Endothelial cell of umbilical vein (primary cell): ENCODE measurements at regions not wholly inside any gene's neighbourhood (a gene's known extent, or its start where the extent isn't known, plus 50 kb on each side); places are given as distances from the start of the nearest gene placed in this dataset.

Experiments used
- BruUV-seq: library from RNA; stranded (reverse); fragments of 400-500 nt; replicated peaks from 2 replicates; lab custom pipeline; 2021; lab: Mats Ljungman, UMichigan
- CTCF ChIA-PET: fragments of 300-600, 350-600 bp; sonication (Branson Sonifier 250); formaldehyde crosslinking; loops from one replicate; lab custom pipeline; 2021; ENCODE audit warnings: antibody characterized with exemption, inconsistent platforms; lab: Charles Lee
- POLR2A ChIA-PET: fragments of 300-600, 350-600 bp; sonication (Branson Sonifier 250); formaldehyde crosslinking; loops from one replicate; lab custom pipeline; 2021; ENCODE audit warnings: antibody characterized with exemption, inconsistent platforms; lab: Charles Lee
- DNase-seq: peaks from one replicate; pipeline ENCODE4 v3.0.0-alpha.2; 2011; ENCODE audit warnings: low read depth, low spot score
- FAIRE-seq: peaks from 2 replicates; lab custom pipeline; 2011; peaks lifted over from hg19 to GRCh38; lab: Jason Lieb, UNC
- H2AFZ ChIP-seq: 2 replicates; pipeline ENCODE4 v1.6.0; 2012; ENCODE audit warnings: low read depth, low read length, control low read depth, inconsistent platforms
- H3K27ac ChIP-seq: 2 replicates; pipeline ENCODE4 v1.5.1; 2011; ENCODE audit warnings: low read depth, mild to moderate bottlenecking, control low read depth, low read length, moderate library complexity; ENCODE audit not compliant: insufficient read depth
- H3K27me3 ChIP-seq, 2 experiments: 2 replicates each; pipeline versions ENCODE4 v1.6.0 to v1.6.1; 2011; ENCODE audit warnings: low read length in 2 of 2, mixed read lengths in 1 of 2; ENCODE audit not compliant: control insufficient read depth in 2 of 2, insufficient read depth in 2 of 2
- H3K36me3 ChIP-seq, 2 experiments: 2 replicates in 1 of 2; 3 replicates in 1 of 2; pipeline ENCODE4 v1.5.1; 2011; ENCODE audit warnings: low read length in 2 of 2, mild to moderate bottlenecking in 1 of 2, moderate library complexity in 1 of 2; ENCODE audit not compliant: control insufficient read depth in 2 of 2, insufficient read depth in 2 of 2; ENCODE audit errors: extremely low read depth in 1 of 2
- H3K4me1 ChIP-seq: 3 replicates; pipeline ENCODE4 v1.5.1; 2011; ENCODE audit warnings: mild to moderate bottlenecking, low read length; ENCODE audit not compliant: control insufficient read depth, insufficient read depth; ENCODE audit errors: extremely low read depth
- H3K4me2 ChIP-seq: 2 replicates; pipeline ENCODE4 v1.6.1; 2011; ENCODE audit warnings: low read length, control low read depth, mixed read lengths; ENCODE audit not compliant: insufficient read depth
- H3K4me3 ChIP-seq, 3 experiments: fragments of 200-600 bp in 1 of 3; sonication (generic), shearing (Covaris generic) in 1 of 3; replicated peaks in 1 of 3; 2 replicates each; pipeline ENCODE4 v1.5.1; 2011 to 2016; ENCODE audit warnings: control low read depth in 3 of 3, low read length in 3 of 3, mild to moderate bottlenecking in 2 of 3, inconsistent platforms in 1 of 3, low read depth in 1 of 3, moderate library complexity in 1 of 3; ENCODE audit not compliant: insufficient read depth in 1 of 3
- H3K79me2 ChIP-seq: 2 replicates; pipeline ENCODE4 v1.6.0; 2012; ENCODE audit warnings: low read length, inconsistent platforms; ENCODE audit not compliant: control insufficient read depth, insufficient read depth
- H3K9ac ChIP-seq: replicated peaks from 2 replicates; pipeline ENCODE3; 2011; ENCODE audit warnings: low read length, control low read depth; ENCODE audit not compliant: insufficient read depth; ENCODE audit errors: extremely low read depth
- H3K9me1 ChIP-seq: replicated peaks from 3 replicates; pipeline ENCODE4 v1.6.0; 2011; ENCODE audit warnings: mild to moderate bottlenecking, low read length; ENCODE audit not compliant: control insufficient read depth, insufficient read depth; ENCODE audit errors: extremely low read depth
- H3K9me3 ChIP-seq: replicated peaks from 2 replicates; pipeline ENCODE4 v1.5.1; 2012; ENCODE audit warnings: low read length, inconsistent platforms; ENCODE audit not compliant: control insufficient read depth, insufficient read depth
- H4K20me1 ChIP-seq: replicated peaks from 2 replicates; pipeline ENCODE3; 2011; ENCODE audit warnings: mild to moderate bottlenecking, low read length; ENCODE audit not compliant: control insufficient read depth, insufficient read depth; ENCODE audit errors: extremely low read depth
- JUN ChIP-seq: IDR thresholded peaks from 2 replicates; pipeline ENCODE4 v1.6.1; 2011; ENCODE audit warnings: borderline replicate concordance, low read depth; ENCODE audit not compliant: insufficient read length, insufficient read depth
- POLR2A ChIP-seq: IDR thresholded peaks from 2 replicates; pipeline ENCODE4 v1.6.1; 2012; ENCODE audit warnings: low read depth, mild to moderate bottlenecking, control low read depth, low read length
- POLR2AphosphoS5 ChIP-seq: IDR thresholded peaks from 2 replicates; pipeline ENCODE4 v1.6.1; 2012; ENCODE audit warnings: low read depth, mild to moderate bottlenecking, control low read depth, low read length, moderate library complexity; ENCODE audit not compliant: insufficient read depth
- dilution Hi-C: fragments of 300-500 bp; cut with MboI; formaldehyde crosslinking; loops from one replicate; pipeline ENCODE4 v1.15.0; 2019; ENCODE audit warnings: low sequenced_read_pairs; ENCODE audit not compliant: extremely low pct_ligation_motif_present
- intact Hi-C: fragments of 100-400 bp; cut with micrococcal nuclease; formaldehyde crosslinking; loops from one replicate; pipeline ENCODE4 v1.10.0; 2022
- TF ChIP-seq, protein P1 (sequence below), 2 donors: IDR thresholded peaks; 1 replicate in 1 of 2; 2 replicates in 1 of 2; pipeline ENCODE4 v1.5.1; 2011; ENCODE audit warnings: low read length in 2 of 2, mild to moderate bottlenecking in 2 of 2, moderate library complexity in 2 of 2, control low read depth in 1 of 2, inconsistent platforms in 1 of 2, low read depth in 1 of 2; ENCODE audit not compliant: insufficient read depth in 1 of 2; ENCODE audit errors: extremely low read depth in 1 of 2

DNA sequence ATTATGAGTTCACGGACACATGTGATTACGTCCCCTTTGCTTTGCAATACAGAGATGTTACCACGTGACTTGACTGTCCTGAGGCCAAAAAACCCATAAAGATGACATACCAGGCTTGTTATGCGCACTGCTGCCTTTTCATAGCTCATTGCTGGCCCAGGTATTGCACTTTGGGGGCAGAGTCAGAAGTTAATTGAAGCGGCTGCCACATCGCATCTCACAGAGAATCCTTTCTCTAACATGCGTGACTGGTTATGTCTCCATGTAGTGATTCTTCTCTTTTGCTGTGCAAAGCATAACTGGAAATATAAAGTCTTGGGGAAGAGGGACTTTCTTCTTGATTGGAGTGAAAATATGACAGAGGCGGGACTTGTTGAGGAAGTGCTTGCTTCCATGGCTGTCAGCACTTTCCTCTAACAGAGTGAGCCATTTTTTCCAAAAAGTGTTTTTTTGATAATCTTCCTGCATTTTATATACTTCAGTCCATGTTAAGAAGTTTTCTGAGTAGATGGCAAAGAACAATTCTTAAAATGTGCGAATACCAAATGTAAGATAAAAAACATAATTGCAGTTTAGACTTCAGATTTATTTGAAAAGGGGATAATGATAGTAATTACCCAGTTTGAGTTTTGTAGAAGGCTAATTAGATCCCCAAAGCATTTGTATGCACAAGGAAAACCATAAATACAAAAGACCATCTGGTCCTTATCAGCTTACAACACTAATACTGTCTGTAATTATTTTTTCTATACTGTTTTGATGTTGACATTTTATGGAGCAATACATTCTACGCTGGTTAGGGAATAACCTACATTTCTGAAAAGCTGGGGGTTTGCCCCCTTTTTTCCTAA lies 324.6 kb upstream of the MTNR1B start:
- Histone ChIP-seq H3K4me2 (no peak overlapping the region), H3K4me3 (no peak overlapping the region), H3K27me3 (no peaks in the 10 kb centered on the region), H3K27ac (no peak overlapping the region), H3K4me1 (no peaks in the 10 kb centered on the region), H3K9me3 (peaks cover 6% of the 10 kb centered on the region), H3K9ac (no peak overlapping the region), H3K9me1 (no peaks in the 10 kb centered on the region), H2AFZ (no peak overlapping the region), H4K20me1 (no peaks in the 10 kb centered on the region), H3K79me2 (no peaks in the 10 kb centered on the region), H3K36me3 (no peaks in the 10 kb centered on the region)
- dilution Hi-C loops (no loop called here), intact Hi-C loops (no loop called here)
- ChIA-PET CTCF (no interaction called here), POLR2A (no interaction called here)
- DNase-seq (no peak), FAIRE-seq (no peak)
- no peak for TF ChIP-seq POLR2AphosphoS5
- TF ChIP-seq, protein P1, sequence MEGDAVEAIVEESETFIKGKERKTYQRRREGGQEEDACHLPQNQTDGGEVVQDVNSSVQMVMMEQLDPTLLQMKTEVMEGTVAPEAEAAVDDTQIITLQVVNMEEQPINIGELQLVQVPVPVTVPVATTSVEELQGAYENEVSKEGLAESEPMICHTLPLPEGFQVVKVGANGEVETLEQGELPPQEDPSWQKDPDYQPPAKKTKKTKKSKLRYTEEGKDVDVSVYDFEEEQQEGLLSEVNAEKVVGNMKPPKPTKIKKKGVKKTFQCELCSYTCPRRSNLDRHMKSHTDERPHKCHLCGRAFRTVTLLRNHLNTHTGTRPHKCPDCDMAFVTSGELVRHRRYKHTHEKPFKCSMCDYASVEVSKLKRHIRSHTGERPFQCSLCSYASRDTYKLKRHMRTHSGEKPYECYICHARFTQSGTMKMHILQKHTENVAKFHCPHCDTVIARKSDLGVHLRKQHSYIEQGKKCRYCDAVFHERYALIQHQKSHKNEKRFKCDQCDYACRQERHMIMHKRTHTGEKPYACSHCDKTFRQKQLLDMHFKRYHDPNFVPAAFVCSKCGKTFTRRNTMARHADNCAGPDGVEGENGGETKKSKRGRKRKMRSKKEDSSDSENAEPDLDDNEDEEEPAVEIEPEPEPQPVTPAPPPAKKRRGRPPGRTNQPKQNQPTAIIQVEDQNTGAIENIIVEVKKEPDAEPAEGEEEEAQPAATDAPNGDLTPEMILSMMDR (IDR thresholded peaks at IDR 0.05; ENCODE audit: extremely low read depth in 1 of 2, insufficient read depth in 1 of 2, low read depth in 1 of 2, low read length in 2 of 2): no peak
- no TSS peak for BruUV-seq

- no peak for FAIRE-seq
- CTCF ChIA-PET: no interaction called here
Measured at GRCh38 chr11:92651159-92651558, 318.3 kb upstream of the MTNR1B start.

More at GRCh38 chr11:92651159-92651558, 318.3 kb upstream of the MTNR1B start:
- H3K79me2 ChIP-seq: no peaks in the 10 kb centered on the region
- no peak for TF ChIP-seq POLR2AphosphoS5
- TF ChIP-seq POLR2A: no peak
- TF ChIP-seq, protein P1 (IDR thresholded peaks at IDR 0.05; ENCODE audit: extremely low read depth in 1 of 2, insufficient read depth in 1 of 2, low read depth in 1 of 2, low read length in 2 of 2): no peak
- TF ChIP-seq JUN: no peak
- no TSS peak for BruUV-seq
- H4K20me1 ChIP-seq: no peaks in the 10 kb centered on the region
- no peak overlapping the region for H3K27ac ChIP-seq
- no peak overlapping the region for H3K4me3 ChIP-seq
- H3K9me3 ChIP-seq: peaks cover 2% of the 10 kb centered on the region
- H3K9ac ChIP-seq: no peak overlapping the region
- no peaks in the 10 kb centered on the region for H3K9me1 ChIP-seq
- no peaks in the 10 kb centered on the region for H3K4me1 ChIP-seq
- no peaks in the 10 kb centered on the region for H3K36me3 ChIP-seq
- dilution Hi-C loops: no loop called here
- no peaks in the 10 kb centered on the region for H3K27me3 ChIP-seq
- no peak overlapping the region for H3K4me2 ChIP-seq
- POLR2A ChIA-PET: no interaction called here
- H2AFZ ChIP-seq: no peak overlapping the region
- intact Hi-C loops: no loop called here
- no peak for DNase-seq
